GM21576 (cell line): ENCODE measurements at regions not wholly inside any gene's neighbourhood (a gene's known extent, or its start where the extent isn't known, plus 50 kb on each side); places are given as distances from the start of the nearest gene placed in this dataset.
"Not testable (repeated sequence)": the region's sequence is repeated elsewhere in the genome, so short reads cannot be mapped to it uniquely, and the experiment has no call there.

Experiments
- ATAC-seq: cut with Tn5 transposase; IDR thresholded peaks from one replicate; pipeline ENCODE4 v1.9.1; 2021; ENCODE audit warnings: mild to moderate bottlenecking, moderate library complexity; ENCODE audit not compliant: unreplicated experiment

DNA sequence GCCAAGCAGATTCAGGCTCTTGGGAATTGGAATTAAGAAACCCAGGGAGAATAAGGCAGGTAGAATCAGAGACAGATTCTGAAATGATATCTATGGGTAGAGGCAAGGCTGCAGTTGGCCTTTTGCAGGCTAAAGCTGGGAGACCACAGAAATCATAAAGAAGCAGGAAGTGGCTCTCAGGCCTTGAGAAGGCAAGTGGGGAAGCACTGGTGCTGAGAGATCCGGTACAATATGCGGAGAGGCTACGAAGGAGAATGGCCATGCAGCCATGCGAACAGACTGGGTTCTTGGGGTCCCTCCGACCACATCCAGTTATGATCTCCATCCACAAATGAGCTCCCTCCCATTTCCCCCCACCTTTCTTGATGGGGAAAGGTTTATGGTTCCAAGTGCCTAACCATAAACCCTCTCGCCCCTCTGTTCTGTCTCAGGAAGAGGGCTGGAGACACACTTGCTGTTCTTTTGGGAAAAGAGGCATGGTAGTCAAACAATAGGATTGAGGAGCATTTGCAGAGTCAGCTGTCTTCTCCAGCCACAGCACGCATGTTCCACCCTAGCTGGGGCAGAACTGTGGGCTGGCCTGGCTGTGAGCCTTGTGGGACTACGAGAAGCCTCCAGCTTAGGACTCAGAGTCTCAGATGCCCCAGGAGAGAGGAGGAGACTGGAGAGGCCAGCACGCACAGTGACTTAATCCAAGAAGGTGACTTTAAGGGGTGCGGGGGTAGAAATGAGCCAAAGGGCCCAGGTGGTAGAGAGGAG lies 99.6 kb downstream of the RPLP1 start:
- ATAC-seq = no peak

DNA sequence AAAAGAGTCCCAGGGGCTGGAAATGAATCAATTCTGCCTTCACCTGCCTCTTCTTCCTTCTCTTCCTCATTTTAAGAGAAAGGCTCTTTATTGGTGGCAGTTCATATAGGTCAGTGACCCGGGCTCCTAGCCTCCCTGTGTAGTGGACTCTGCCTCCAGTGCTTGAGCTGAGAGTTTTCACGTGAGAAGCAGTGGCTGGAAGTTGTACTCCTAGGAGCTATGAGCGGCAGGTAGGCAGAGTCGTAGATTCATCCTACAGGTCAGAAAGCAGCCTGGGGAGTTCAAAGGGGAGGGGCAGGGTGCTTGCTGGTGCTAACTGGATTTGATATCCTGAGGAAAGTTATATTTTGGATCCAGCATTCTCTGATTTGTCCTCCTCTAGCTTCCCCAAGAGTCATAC lies 101.1 kb downstream of the RPLP1 start:
- ATAC-seq = no peak

DNA sequence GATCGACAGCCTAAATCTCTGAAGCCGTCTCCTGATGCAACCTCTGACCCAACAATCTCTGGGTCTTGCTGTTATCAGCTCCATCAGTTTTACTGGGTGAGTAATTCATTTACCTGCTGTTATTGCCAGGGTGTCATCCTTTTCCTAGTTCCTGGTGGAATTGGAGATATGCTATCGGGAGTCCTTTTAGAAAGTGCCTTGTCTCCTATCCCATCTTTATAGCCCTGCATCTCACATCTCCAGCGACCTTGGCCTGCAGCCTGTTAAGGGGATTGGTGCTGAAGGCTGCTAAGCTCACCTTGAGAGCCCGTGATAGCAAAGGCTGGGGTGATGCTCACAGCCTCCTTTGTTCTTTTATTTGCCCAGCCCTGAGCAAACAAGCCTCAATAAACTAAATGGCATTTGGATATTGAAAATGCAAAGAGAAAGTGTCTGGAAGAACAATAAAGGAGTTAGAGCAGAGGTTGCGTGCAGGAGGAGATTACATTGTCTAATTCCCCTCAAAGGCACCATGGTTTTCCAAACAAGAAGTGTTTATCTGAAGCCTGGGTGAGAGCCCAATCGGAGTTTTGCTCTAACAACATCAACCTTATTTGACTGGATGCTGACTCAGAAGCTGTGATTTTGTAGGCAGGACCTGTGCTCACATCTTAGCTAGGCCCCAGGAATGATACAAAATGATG lies 101.8 kb downstream of the RPLP1 start:
- no peak for ATAC-seq

DNA sequence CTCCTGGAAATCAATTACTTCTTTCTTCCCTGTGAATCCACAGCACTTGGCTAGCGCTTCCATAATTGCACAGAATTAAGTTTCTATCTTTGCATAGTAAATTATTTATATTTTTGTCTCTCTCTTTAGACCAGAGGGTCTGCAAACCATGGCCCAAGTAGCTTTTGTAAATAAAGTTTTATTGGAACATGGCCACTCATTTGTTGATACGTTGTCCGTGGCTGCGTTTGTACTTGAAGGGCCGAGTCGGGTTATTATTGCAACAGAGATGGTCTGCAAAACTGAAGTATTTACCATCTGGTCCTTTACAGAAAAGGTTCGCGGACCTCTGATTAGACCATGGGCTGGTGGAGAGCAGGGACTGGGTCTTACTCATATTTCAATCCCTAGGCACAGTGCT lies 102.5 kb downstream of the RPLP1 start:
- no peak for ATAC-seq

DNA sequence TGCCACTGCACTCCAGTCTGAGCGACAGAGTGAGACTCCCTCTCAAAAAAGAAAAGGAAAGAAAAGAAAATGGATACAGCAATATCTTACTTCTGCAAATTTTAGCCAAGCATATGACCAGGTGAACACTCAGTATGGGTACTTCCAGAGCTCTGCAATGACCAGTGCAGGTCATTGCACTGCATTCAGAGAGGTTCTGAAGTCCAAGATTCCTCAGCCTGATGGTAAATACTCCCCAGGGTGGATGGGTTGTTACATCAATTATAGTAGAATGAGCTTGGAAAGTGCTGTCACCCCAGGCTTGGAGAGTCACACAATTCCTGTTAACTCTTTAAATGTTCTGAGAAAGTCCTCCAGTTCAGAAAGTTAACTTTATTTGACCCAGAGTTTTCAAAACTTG lies 103.7 kb downstream of the RPLP1 start:
- ATAC-seq = no peak

DNA sequence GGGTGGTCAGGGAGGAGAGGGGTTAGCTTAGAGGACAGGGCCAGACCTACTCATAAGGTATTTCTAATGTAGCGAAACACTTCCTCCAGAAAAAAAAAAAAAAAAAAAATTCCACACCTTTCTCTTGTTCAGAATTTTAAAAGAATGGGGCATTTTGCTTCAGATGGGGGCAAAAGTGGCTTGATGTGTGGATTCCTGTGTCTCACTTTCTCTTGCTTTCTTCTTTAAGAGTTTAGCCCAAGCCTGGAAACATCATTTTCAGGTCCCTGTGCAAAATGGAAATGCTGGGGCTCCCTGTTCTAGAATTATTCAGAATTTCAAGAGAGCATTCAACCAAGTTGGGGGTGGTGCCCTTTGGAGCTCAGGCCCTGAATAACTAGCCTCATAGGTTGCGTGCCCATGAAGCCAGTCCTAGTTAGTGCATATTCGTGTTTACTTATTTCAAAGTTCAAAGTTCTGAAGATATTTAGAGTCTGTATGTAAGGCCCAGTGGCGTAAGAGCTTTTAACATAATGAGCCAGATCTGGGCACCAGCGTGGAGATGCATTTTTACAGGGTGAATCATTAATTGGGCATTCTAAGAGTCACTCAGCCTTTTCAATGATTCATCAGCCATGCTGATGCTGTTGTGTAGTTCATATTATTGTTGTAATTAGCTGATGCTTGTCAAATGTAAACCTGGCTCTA lies 104.5 kb downstream of the RPLP1 start:
- ATAC-seq = no peak

DNA sequence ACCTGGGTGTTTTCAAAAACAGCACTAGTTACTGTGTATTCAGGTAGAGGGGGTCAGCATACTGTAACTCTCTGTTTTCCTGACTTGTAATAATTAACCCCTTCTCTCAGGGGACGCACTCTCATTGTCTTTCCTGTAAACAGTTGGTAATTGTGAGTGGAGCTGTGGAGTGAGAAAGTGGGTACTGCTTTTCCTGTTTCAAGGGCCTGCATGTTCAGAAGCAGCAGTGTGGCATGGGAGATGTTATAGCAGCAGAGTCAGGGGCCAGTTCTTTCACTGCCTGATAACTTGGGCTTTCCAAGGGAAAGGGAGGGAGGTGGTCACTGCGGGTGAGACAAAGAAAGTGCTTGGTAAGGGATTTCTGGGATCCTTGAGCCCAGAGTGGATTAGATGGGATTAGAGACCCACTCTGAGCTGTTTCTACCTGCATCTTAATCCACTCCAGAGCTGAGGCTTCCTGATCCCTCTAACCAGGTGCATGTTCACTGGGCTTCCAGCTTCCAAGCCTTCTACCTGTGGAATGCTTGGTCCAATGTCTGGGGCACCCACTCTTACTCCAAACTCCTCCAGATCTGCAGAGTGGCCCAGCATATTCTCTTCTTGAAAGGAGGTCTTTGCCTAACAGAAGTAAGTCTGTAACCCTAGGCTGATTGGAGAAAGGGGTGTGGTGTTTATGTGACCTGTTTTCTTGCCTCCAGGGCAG lies 105.2 kb downstream of the RPLP1 start:
- ATAC-seq = no peak

DNA sequence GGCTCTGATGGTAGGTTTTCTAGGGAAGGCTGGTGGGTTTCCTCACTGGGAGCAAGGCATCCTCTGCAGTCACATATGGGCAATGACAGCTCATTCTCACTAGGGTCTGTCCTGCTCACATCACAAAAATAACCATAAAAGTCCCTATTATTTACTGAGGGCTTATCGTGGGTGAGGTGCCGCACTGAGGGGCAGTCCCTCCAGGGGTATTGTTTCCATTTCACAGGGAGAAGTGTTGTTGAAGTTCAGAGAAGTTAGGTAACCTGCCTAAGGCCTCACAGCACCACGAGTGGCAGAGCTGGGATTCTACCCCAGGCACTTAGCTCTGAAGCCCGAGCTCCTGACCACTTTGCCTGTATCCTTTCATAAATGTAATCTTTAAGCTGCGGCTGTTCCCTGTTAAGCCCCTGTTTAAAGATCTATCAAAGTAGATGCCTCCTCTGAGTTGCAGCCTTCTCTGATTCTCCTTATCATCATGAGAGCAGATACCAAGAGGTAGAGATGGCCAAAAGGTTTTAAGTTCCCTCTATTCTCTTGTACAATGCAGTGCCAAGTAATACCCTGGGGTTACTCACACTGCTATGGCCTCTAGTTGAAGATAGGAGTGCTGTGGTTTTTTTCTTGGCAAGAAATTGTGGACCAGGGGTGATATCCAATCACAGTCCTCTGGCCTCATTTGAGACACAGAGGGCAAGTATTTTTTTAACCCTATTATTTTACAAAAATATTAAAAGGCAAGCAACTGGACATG lies 107.0 kb downstream of the RPLP1 start:
- ATAC-seq = no peak

DNA sequence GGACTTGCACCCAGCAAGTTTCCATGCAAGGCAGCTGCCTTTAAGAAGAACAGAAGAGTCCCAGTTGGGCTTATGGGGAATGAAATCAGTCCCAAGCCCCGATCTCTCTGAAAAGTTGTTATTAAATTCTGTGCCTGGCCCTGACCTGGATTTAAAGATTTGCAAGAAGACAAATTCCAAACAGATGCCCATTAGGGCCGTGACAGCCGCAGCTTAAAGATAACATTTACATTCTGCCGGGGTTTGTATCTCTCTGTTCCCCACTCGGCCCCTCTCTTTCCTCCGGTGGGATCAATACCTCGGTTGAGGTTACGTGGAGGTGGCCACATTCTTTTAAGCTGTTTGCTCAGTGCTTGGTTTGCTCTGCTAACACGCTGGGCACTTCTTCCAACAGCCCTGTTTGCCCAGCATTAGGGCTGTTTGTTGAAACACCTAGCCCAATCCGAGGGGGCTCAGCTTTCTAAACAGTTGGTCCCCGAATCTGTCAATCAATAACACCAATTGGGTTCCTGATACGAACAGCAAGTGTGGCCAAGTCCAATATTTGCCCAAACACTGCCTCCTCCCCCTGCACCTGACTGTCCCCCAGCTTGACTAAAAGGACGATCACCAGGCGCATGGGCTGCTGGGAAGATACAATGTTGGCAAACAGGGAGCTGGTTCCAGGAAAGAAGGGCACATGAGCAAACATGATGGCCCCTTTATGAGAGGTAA lies 108.6 kb downstream of the RPLP1 start:
- no peak for ATAC-seq

DNA sequence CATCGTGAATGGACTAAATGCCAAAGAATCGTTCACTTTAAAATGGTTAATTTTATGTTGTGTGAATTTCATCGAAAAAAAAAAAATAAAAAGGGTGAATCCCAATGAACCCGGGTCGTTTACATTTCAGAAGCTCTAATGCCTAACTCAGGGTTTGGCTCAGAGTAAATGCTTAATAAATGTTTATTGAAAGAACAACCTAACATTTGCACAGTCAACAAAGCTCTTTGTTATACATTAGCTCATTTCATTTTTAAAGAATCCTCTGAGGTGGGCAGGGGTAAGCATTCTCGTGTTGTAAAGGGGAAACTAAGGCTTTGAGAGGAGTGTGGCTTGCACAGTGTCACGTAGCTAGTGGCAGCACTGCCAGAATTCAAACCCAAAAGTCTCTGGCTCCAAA lies 109.5 kb downstream of the RPLP1 start:
- no peak for ATAC-seq

DNA sequence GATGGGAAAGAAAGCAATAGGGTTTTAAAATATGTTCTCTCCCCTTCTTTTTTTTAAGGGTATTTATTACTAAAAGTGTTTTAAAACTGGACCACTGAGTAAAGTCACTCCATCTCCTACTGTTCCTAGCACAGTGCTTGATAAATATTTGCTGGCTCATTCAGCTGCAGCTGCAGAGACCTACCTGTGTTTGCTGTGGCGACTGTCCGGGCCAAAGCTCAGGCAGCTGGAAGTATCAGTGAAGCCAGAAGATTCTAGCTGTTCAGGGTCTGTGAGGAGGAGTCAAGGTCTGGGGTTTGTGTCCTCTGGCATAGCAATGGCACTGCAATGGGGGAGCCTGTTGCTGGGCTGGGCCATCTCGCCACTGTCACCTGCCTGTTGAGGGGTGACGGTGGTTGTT lies 109.9 kb downstream of the RPLP1 start:
- ATAC-seq = no peak

DNA sequence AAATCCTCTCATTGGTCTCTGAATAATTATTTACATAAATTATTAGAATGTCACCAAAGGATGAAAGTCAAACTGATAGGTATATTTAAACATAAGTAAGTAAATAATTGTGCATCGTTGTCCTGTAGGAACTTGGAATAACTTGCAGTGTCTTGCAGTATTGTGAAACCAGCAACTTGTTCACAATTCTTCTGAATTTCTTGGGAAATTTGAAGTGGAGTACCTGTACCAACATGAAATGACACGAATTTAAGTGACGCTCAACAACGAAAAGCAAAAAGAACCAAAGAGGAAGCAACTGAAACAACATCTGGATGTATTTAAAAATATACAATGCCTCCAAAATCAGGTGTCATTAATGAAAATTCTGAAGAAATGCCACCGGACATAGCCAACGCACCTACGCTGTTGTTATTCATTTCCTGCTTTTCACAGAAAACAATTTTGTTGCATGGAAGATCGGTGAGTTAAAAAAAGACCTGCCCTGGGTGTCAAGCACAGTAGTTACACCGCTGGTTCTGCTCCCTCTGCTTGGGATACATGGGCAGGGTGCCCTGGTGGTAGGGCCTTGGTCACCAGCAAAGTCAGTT lies 112.5 kb downstream of the RPLP1 start:
- no peak for ATAC-seq

DNA sequence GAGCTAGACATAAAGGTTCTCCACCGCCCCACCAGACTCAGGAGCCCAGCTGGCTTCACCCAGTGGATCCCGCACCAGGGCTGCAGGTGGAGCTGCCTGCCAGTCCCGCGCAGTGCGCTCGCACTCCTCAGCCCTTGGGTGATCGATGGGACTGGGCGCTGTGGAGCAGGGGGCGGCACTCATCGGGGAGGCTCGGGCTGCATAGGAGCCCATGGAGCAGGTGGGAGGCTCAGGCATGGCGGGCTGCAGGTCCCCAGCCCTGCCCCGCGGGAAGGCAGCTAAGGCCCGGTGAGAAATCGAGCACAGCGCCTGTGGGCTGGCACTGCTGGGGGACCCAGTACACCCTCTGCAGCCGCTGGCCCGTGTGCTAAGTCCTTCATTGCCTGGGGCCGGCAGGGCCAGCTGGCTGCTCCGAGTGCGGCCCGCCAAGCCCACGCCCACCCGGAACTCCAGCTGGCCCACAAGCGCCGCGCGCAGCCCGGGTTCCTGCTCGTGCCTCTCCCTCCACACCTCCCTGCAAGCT lies 114.7 kb downstream of the RPLP1 start:
- not testable (repeated sequence) for ATAC-seq

DNA sequence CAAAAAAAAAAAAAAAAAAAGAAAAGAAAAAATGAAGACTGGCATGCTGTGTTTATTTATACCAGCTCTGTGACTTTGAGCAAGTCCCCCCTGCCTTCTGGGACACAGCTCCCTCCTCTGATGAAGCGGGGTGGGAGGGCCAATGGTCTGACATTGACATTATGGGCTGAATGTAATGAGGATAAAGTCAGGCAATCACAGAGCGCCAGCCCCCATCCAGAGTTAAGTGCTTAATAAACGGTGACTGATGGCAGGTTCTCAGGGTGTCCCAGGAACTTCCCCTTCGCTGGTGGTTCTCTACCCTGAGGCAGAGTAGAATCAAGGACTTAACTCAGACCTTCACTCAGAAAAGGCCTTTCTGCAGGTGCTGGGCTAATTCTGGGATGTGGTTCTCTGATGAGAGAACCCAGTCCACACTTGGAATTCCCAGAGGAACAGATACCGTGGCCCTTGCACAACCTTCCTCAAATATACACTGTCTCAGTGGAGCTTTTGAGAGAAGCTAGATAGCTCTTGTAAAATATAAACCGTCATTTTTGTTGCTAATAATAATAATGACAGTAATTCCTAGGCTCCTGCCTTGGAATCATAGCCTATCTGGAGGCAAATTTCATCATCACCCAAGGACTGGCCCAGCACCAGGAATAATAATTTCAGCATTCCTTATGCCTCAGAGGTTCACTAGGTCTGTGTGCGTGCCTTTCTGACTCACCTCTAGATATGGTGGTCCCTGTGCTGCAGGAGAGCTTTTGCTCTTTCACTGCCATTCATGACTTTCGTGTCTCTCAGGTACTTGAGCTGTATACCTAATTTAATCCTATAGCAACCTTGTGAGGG lies 115.8 kb downstream of the RPLP1 start:
- ATAC-seq = no peak

DNA sequence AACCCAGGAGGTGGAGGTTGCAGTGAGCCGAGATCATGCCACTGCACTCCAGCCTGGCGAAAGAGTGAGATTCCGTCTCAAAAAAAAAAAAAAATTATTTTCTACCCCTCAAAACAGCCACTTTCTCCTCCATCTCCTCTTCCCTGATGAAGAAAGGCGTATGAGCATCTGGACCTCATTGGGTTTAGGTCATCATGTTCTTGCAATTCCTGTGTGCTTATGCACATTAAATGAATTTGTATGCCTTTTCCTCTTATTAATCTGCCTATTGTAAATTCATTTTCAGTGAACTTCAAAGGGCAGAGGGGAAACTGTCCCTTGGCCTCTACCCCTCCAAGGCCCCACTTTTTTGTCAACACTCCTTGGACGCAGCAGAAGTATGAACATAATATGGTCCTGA lies 117.8 kb downstream of the RPLP1 start:
- no peak for ATAC-seq

DNA sequence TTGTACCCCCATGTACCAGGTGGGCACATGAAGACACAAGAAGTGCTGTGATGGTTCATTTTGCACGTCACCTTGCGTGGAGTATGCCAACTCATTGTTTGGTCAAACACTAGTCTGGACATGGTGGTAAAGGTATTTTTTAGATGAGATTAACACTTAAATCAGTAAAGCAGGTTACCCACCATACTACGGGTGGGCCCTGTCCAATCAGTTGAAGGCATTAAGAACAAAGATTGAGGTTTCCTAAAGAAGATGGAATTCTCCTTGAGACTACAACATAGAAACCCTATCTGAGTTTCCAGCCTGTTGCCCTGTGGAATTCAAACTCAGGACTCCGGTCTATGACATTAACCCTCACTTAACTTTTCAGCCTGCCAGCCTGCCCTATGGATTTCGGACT lies 118.4 kb downstream of the RPLP1 start:
- ATAC-seq = no peak

DNA sequence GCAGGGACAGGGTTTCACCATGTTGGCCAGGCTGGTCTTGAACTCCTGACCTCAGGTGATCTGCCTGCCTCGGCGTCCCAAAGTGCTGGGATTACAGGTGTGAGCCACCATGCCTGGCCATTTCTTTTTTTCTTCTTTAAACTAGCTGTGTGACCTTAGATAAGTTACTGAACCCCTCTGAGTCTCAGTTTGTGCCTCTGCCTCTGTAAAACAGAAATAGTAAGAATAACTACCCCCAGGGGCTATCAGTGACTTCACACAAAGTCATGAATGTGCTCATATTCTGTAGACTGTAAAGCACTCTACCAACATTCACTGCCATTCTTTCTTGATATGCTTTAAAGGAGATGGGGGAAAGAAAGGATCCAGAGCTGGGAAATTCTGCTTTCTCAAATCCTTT lies 120.7 kb downstream of the RPLP1 start:
- not testable (repeated sequence) for ATAC-seq

DNA sequence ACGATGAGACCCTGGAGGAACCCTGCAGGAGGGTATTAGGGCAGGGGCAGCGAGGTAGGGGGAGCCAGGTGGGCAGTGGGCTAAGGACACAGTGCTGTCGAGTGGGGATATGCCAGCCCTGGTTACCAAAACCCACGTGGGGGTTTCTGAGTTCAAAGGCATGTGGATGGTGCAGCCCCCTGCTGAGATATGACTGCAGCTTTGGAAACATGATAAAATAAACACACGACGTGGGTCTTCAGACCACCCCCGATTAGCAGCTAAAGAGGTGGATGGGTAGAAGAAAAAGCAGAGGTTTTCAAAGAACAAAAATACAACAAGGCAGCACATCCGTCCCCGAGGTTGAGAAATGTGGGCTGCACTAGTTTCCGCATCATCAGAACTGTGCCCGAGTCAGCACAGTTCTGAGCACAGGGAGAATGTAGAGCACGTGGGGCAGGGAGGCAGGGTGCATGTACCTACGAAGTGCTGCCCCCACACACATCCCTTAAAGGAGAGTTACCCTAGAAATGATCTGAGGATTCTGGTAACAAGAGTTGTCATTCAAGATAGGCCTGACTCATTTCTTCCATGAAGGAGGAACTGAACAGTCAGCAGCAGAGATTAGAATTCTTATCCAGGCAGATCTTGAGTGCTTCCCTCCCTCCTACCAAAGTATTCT lies 121.3 kb downstream of the RPLP1 start:
- ATAC-seq = no peak
